ENCODE measurements at regions not wholly inside any gene's neighbourhood (a gene's known extent, or its start where the extent isn't known, plus 50 kb on each side); places are given as distances from the start of the nearest gene placed in this dataset.

DNA sequence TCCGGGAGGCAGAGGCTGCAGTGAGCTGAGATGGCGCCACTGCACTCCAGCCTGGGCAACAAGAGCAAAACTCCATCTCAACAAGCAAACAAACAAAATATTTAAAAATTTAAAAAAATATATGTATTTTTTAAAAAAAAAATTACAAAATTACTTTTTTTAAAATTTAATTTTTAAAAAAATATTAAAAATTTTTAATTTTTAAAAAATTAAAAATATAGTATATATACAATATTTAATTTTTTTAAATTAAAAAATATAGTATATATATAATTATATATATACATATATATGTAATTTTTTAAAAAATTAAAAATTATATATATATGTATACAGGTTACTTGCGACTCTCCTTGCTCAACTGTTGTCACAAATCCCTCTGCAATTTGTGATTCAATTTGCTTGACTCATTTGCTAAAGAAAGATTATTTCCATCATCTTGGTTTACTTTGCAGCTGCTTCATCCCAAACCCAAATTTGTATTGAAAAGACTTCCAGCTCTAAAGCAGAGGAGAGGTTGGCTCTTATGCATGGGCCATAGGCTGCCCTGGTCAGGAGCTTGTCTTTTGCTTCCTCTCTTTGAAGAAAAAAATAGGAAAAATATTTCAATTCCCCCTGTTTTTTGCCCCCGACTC is 247.4 kb upstream of the IRX3 start:
- H3K4me3 ChIP-seq (ENCODE audit: low read depth, low read length) = no peak overlapping the region
- TF ChIP-seq, protein P1, sequence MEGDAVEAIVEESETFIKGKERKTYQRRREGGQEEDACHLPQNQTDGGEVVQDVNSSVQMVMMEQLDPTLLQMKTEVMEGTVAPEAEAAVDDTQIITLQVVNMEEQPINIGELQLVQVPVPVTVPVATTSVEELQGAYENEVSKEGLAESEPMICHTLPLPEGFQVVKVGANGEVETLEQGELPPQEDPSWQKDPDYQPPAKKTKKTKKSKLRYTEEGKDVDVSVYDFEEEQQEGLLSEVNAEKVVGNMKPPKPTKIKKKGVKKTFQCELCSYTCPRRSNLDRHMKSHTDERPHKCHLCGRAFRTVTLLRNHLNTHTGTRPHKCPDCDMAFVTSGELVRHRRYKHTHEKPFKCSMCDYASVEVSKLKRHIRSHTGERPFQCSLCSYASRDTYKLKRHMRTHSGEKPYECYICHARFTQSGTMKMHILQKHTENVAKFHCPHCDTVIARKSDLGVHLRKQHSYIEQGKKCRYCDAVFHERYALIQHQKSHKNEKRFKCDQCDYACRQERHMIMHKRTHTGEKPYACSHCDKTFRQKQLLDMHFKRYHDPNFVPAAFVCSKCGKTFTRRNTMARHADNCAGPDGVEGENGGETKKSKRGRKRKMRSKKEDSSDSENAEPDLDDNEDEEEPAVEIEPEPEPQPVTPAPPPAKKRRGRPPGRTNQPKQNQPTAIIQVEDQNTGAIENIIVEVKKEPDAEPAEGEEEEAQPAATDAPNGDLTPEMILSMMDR (IDR thresholded peaks at IDR 0.05; ENCODE audit: low read depth, low read length) = no peak

DNA sequence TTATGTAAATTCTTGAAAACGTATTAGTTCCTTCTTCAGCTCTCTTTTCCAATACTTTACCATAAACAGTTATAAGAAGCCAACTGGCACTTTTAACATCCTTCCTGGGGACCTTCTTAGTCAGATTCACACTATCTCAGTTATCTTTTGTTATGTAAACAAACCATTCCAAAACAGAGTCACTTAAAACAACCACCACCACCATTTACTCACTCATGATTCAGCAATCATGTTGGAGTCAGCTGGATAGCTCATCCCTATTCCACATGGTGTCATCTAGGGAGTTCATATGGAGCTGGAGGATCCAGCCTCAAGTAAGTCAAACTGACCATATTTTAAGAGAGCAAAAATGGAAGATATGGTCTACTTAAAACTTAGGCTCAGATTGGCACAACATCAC is 240.3 kb upstream of the IRX3 start:
- no peak overlapping the region for H3K4me3 ChIP-seq (ENCODE audit: low read depth, low read length)
- TF ChIP-seq, protein P1 (IDR thresholded peaks at IDR 0.05; ENCODE audit: low read depth, low read length) = no peak

DNA sequence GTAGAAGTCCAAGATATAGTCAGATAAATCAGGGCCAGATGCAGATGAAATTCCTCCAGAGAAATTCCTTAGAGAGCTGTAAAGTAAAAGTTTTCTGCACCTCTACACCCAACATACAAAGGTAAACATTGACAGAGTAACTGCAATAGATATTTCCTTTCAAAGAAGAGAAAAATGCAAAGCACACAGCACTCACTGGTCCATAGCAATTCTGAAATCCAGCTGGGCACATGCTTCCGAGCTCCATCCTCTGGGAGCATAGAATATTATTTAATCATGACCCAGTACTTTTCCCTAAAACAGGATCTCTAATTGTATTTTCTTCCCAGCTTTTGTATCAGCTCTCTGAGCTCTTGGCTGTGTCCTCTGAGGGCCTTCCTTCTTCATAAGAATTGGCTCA is 239.5 kb upstream of the IRX3 start:
- TF ChIP-seq, protein P1 (IDR thresholded peaks at IDR 0.05; ENCODE audit: low read depth, low read length) = no peak

DNA sequence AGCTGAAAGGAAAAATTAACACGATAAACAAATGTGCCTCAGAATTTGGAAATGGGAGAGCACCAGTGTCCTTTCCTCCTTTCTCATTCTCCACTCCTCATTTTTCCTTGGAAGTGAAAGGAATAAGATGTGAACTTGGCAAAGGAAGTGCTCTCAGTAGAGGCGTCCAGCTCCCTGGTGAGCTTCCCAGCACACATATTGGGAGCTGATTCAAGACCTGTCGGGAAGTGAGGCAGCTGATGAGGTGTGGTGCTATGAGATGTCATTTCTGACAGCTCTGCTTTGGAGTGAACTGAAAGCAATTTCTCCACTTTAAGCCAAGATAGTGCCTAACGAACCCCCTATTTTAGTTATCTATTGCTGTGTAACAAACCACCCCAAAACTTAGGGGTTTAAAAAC is 238.5 kb upstream of the IRX3 start:
- H3K4me3 ChIP-seq (ENCODE audit: low read depth, low read length) = no peak overlapping the region
- TF ChIP-seq, protein P1 (IDR thresholded peaks at IDR 0.05; ENCODE audit: low read depth, low read length) = no peak

More for the DNA sequence above, 239.5 kb upstream of the IRX3 start:
- no peak overlapping the region for H3K4me3 ChIP-seq (ENCODE audit: low read depth, low read length)

DNA sequence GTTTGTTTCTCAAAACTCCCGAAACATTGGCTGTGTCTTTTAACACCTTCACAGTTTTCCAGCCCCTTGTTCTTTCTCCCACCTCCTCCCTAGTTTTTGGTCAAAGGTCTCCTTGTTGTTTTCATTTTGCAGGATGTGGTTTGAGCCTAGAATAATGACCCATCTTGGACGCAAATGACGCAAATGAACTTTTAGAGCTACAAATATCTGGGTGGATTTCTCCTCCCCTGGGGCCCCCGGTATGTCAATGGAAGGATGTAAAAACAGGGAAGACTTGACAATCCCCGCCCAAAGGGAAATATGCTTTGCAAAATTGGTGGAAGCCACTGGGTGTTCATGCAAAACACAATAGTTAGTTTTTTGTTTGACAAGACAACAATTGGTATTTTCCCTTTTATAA is 236.0 kb upstream of the IRX3 start:
- no peak overlapping the region for H3K4me3 ChIP-seq (ENCODE audit: low read depth, low read length)
- TF ChIP-seq, protein P1 (IDR thresholded peaks at IDR 0.05; ENCODE audit: low read depth, low read length) = no peak

DNA sequence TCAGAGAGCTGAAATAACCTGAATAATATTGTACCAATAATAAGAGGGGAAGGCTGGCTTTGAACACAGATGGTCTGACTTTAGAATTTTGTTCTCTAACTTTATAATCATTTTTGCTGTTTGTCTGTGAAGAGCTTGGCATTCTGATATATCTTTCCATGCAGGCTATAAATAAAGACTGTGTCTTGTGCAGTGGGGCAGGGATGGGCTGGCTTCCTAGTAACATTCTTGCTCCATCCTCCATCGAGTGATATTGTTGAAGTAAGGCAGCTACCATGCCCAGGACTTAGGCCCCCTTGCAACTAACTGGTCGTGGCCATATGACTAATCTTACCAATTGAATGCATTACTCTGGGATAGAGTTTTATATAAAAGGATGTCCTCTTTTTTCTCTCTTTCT is 234.7 kb upstream of the IRX3 start:
- no peak overlapping the region for H3K4me3 ChIP-seq (ENCODE audit: low read depth, low read length)
- TF ChIP-seq, protein P1 (IDR thresholded peaks at IDR 0.05; ENCODE audit: low read depth, low read length) = no peak

DNA sequence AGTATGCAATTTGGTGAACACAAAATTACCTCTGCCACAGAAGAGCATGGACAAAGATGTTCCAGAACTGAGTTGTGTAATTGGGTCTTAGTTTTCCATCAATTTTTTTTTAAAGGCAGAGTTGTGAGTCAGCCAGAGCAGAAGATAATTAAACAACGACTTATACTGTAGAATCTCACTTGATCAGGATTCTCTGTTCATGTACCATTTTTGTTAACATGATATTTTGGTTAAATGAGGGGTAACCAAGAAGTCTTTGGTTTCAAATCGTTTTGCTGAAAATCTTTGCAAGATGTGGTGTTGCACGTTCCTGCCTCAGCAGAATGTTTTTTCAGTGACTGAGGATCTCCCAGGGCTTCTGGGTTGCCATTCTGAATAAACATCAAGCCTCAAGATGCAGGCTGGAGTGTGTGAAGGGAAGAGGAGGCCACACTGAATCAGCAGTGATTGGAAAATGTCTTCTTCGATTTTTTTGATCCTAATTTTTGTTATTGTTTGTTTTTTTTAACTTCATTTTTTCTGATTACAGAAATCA is 232.6 kb upstream of the IRX3 start:
- TF ChIP-seq, protein P1 (IDR thresholded peaks at IDR 0.05; ENCODE audit: low read depth, low read length) = no peak
- H3K4me3 ChIP-seq (ENCODE audit: low read depth, low read length) = no peak overlapping the region

All from WI38 (cell line).